ENCODE measurements at regions not wholly inside any gene's neighbourhood (a gene's known extent, or its start where the extent isn't known, plus 50 kb on each side); places are given as distances from the start of the nearest gene placed in this dataset.

GRCh38 chr2:59314031-59314766 is 1073.1 kb upstream of the FANCL start:
- Histone ChIP-seq H3K36me3 (ENCODE audit: control insufficient read depth, insufficient read depth, low read length) (no peaks in the 10 kb centered on the region), H3K9me3 (ENCODE audit: control insufficient read depth, insufficient read depth, low read depth, low read length) (no peaks in the 10 kb centered on the region), H3K27ac (ENCODE audit: low read length) (no peak overlapping the region), H3K27me3 (ENCODE audit: control insufficient read depth, insufficient read depth, low read length) (no peaks in the 10 kb centered on the region; the same call in 1 of the 2 replicates), H3K4me3 (ENCODE audit: low read depth in 2 of 2, low read length in 2 of 2) (no peak overlapping the region), H3K4me1 (ENCODE audit: control insufficient read depth, insufficient read depth, low read length) (no peaks in the 10 kb centered on the region)
- ChIA-PET POLR2A (interaction anchor here (0.5 kb wide), 1 partner anchor 59 kb away, joined by 8 read pairs; no protein-coding TSS in a partner anchor), CTCF (no interaction called here)
- intact Hi-C loops (cut with micrococcal nuclease; ENCODE audit: unreplicated experiment) (no loop called here), in situ Hi-C loops (cut with HindIII; ENCODE audit: low pct_unique_long_range_greater_than_20kb, low sequenced_read_pairs) (no loop called here)
- ATAC-seq (no peak), DNase-seq (ENCODE audit: low read depth, low spot score) (no peak)
- BruUV-seq (replicated peaks): no TSS peak
- no peak for TF ChIP-seq SIN3A (IDR thresholded peaks at IDR 0.05; ENCODE audit: borderline replicate concordance, insufficient read depth, low read depth, low read length)

GRCh38 chr2:59312967-59313940 is 1072.1 kb upstream of the FANCL start:
- CTCF ChIA-PET: no interaction called here
- in situ Hi-C loops (cut with HindIII; ENCODE audit: low pct_unique_long_range_greater_than_20kb, low sequenced_read_pairs) (no loop called here), intact Hi-C loops (cut with micrococcal nuclease; ENCODE audit: unreplicated experiment) (no loop called here)
- DNase-seq (ENCODE audit: low read depth, low spot score) (no peak), ATAC-seq (no peak)
- no peak overlapping the region for H3K27ac ChIP-seq (ENCODE audit: low read length)
- no TSS peak for BruUV-seq (replicated peaks)
- H3K4me3 ChIP-seq (ENCODE audit: low read depth in 2 of 2, low read length in 2 of 2): no peak overlapping the region
- no peaks in the 10 kb centered on the region for H3K36me3 ChIP-seq (ENCODE audit: control insufficient read depth, insufficient read depth, low read length)
- no peaks in the 10 kb centered on the region; the same call in 1 of the 2 replicates for H3K27me3 ChIP-seq (ENCODE audit: control insufficient read depth, insufficient read depth, low read length)
- no peaks in the 10 kb centered on the region for H3K4me1 ChIP-seq (ENCODE audit: control insufficient read depth, insufficient read depth, low read length)
- POLR2A ChIA-PET: interaction anchor here (0.5 kb wide), 1 partner anchor 60 kb away, joined by 8 read pairs; no protein-coding TSS in a partner anchor
- TF ChIP-seq, protein P1, sequence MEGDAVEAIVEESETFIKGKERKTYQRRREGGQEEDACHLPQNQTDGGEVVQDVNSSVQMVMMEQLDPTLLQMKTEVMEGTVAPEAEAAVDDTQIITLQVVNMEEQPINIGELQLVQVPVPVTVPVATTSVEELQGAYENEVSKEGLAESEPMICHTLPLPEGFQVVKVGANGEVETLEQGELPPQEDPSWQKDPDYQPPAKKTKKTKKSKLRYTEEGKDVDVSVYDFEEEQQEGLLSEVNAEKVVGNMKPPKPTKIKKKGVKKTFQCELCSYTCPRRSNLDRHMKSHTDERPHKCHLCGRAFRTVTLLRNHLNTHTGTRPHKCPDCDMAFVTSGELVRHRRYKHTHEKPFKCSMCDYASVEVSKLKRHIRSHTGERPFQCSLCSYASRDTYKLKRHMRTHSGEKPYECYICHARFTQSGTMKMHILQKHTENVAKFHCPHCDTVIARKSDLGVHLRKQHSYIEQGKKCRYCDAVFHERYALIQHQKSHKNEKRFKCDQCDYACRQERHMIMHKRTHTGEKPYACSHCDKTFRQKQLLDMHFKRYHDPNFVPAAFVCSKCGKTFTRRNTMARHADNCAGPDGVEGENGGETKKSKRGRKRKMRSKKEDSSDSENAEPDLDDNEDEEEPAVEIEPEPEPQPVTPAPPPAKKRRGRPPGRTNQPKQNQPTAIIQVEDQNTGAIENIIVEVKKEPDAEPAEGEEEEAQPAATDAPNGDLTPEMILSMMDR (IDR thresholded peaks at IDR 0.05): no peak
- TF ChIP-seq TCF7L2 (IDR thresholded peaks at IDR 0.05; ENCODE audit: low read depth, low read length) (no peak), SIN3A (IDR thresholded peaks at IDR 0.05; ENCODE audit: borderline replicate concordance, insufficient read depth, low read depth, low read length) (no peak), REST (IDR thresholded peaks at IDR 0.05; ENCODE audit: insufficient read depth in 1 of 2, low read depth in 2 of 2, low read length in 1 of 2) (no peak), POLR2AphosphoS5 (IDR thresholded peaks at IDR 0.05; ENCODE audit: low read depth, low read length) (no peak)
- H3K9me3 ChIP-seq (ENCODE audit: control insufficient read depth, insufficient read depth, low read depth, low read length): no peaks in the 10 kb centered on the region
